ENCODE measurements at regions not wholly inside any gene's neighbourhood (a gene's known extent, or its start where the extent isn't known, plus 50 kb on each side); places are given as distances from the start of the nearest gene placed in this dataset.

GRCh38 chr15:58291848-58292247 lies 139.9 kb upstream of the LIPC start:
- TF ChIP-seq CTCF (IDR thresholded peaks at IDR 0.05; ENCODE audit: low read depth, low read length) (no peak), EZH2phosphoT487 (IDR thresholded peaks at IDR 0.05; ENCODE audit: low read depth) (no peak)

Data from OCI-LY3 (cell line).